Tibial nerve (tissue), 3 donors: ENCODE measurements at regions not wholly inside any gene's neighbourhood (a gene's known extent, or its start where the extent isn't known, plus 50 kb on each side); places are given as distances from the start of the nearest gene placed in this dataset.

Experiments used
- EP300 ChIP-seq, 2 donors: sonication (generic); formaldehyde crosslinking; IDR thresholded peaks; one replicate each; pipeline ENCODE4 v1.6.1; 2017; ENCODE audit warnings: antibody characterized with exemption in 2 of 2, mild to moderate bottlenecking in 1 of 2
- POLR2A ChIP-seq, 2 donors: fragments of 450-650 bp; IDR thresholded peaks; one replicate each; pipeline ENCODE4 v1.6.1; 2017; ENCODE audit warnings: antibody characterized with exemption in 2 of 2, mild to moderate bottlenecking in 2 of 2, moderate library complexity in 2 of 2

GRCh38 chr16:51877686-51878085 lies 669.3 kb downstream of the TOX3 start:
- TF ChIP-seq POLR2A (IDR thresholded peaks at IDR 0.05), result no peak
- no peak for TF ChIP-seq EP300 (IDR thresholded peaks at IDR 0.05)
